GM23338 (cell line): ENCODE measurements at regions not wholly inside any gene's neighbourhood (a gene's known extent, or its start where the extent isn't known, plus 50 kb on each side); places are given as distances from the start of the nearest gene placed in this dataset.

Source experiments
- ATAC-seq: fragments of 200-7000 bp; cut with Tn5 transposase; 3 replicates; pipeline ENCODE4 v1.9.1; 2020
- DNase-seq: peaks from one replicate; pipeline ENCODE4 v3.0.0-alpha.2; 2015; ENCODE audit warnings: low spot score
- H2AFZ ChIP-seq: fragments of 200-600 bp; sonication (generic); 2 replicates; pipeline ENCODE4 v1.8.0; 2016; ENCODE audit warnings: antibody characterized with exemption, mild to moderate bottlenecking, moderate library complexity
- H3F3A ChIP-seq: fragments of 200-600 bp; sonication (generic); replicated peaks from 2 replicates; pipeline ENCODE4 v1.8.0; 2017; ENCODE audit warnings: antibody characterized with exemption, mixed run types, low read depth
- H3K27ac ChIP-seq: fragments of 200-600 bp; sonication (generic); 2 replicates; pipeline ENCODE4 v1.6.1; 2016; ENCODE audit warnings: low read depth
- H3K27me3 ChIP-seq: fragments of 200-600 bp; sonication (generic); 2 replicates; pipeline ENCODE4 v1.8.0; 2016; ENCODE audit warnings: mild to moderate bottlenecking, mixed run types, moderate library complexity; ENCODE audit not compliant: insufficient read depth
- H3K36me3 ChIP-seq: fragments of 200-600 bp; sonication (generic); 2 replicates; pipeline ENCODE4 v1.8.0; 2016; ENCODE audit warnings: mild to moderate bottlenecking; ENCODE audit not compliant: insufficient read depth
- H3K4me1 ChIP-seq: fragments of 200-600 bp; sonication (generic); 2 replicates; pipeline ENCODE4 v1.8.0; 2016; ENCODE audit warnings: mild to moderate bottlenecking, moderate library complexity; ENCODE audit not compliant: insufficient read depth
- H3K4me2 ChIP-seq: fragments of 200-600 bp; sonication (generic); 2 replicates; pipeline ENCODE4 v1.7.1; 2017; ENCODE audit warnings: mixed run types
- H3K4me3 ChIP-seq: fragments of 200-600 bp; sonication (generic); 2 replicates; pipeline ENCODE4 v1.6.1; 2016; ENCODE audit warnings: mixed run types
- H3K79me2 ChIP-seq: fragments of 200-600 bp; sonication (generic); replicated peaks from 2 replicates; pipeline ENCODE4 v1.8.0; 2017; ENCODE audit warnings: mild to moderate bottlenecking; ENCODE audit not compliant: insufficient read depth
- H3K9me2 ChIP-seq: fragments of 200-600 bp; sonication (generic); 2 replicates; pipeline ENCODE4 v1.8.0; 2017; ENCODE audit not compliant: insufficient read depth
- H4K20me1 ChIP-seq: fragments of 200-600 bp; sonication (generic); replicated peaks from 2 replicates; pipeline ENCODE4 v1.8.0; 2017; ENCODE audit warnings: mild to moderate bottlenecking; ENCODE audit not compliant: insufficient read depth
- H3K27ac Mint-ChIP-seq: 2 replicates; pipeline ENCODE4 v1.8.0; 2020; ENCODE audit warnings: inconsistent platforms, mild to moderate bottlenecking, moderate library complexity, mixed read lengths
- H3K27me3 Mint-ChIP-seq: 3 replicates; pipeline ENCODE4 v1.8.0; 2022; ENCODE audit warnings: low read depth, mild to moderate bottlenecking, moderate library complexity, mixed read lengths, inconsistent platforms; ENCODE audit not compliant: insufficient read depth, poor library complexity
- H3K36me3 Mint-ChIP-seq: 3 replicates; pipeline ENCODE4 v1.8.0; 2021; ENCODE audit warnings: low read depth, mild to moderate bottlenecking, inconsistent platforms, moderate library complexity, mixed read lengths
- H3K4me1 Mint-ChIP-seq: 3 replicates; pipeline ENCODE4 v1.8.0; 2020; ENCODE audit warnings: mild to moderate bottlenecking, inconsistent platforms, mixed read lengths
- H3K4me3 Mint-ChIP-seq: 3 replicates; pipeline ENCODE4 v1.8.0; 2021; ENCODE audit warnings: moderate library complexity, mild to moderate bottlenecking, inconsistent platforms, mixed read lengths
- H3K9me3 Mint-ChIP-seq: 3 replicates; pipeline ENCODE4 v1.8.0; 2020; ENCODE audit warnings: moderate library complexity, mild to moderate bottlenecking, inconsistent platforms, mixed read lengths
- CREB1 ChIP-seq: fragments of 250-450 bp; sonication (Bioruptor Pico); IDR thresholded peaks from 2 replicates; pipeline ENCODE4 v1.5.0; 2020; ENCODE audit warnings: low read depth, mild to moderate bottlenecking, moderate library complexity
- EZH2phosphoT487 ChIP-seq: fragments of 200-600 bp; sonication (generic); IDR thresholded peaks from one replicate; pipeline ENCODE4 v1.8.1; 2018; ENCODE audit warnings: antibody characterized with exemption; ENCODE audit not compliant: unreplicated experiment
- NANOG ChIP-seq: IDR thresholded peaks from 2 replicates; pipeline ENCODE4 v1.6.1; 2016; ENCODE audit warnings: antibody characterized with exemption, borderline replicate concordance
- STAT1 ChIP-seq: IDR thresholded peaks from one replicate; pipeline ENCODE4 v1.6.1; 2016; ENCODE audit warnings: antibody characterized with exemption; ENCODE audit not compliant: unreplicated experiment
- ZNF114 ChIP-seq: fragments of 250-450 bp; sonication (Bioruptor Pico); IDR thresholded peaks from 2 replicates; pipeline ENCODE4 v1.5.0; 2020; ENCODE audit warnings: mild to moderate bottlenecking, moderate library complexity
- ZNF331 ChIP-seq: fragments of 250-450 bp; sonication (Bioruptor Pico); IDR thresholded peaks from 2 replicates; pipeline ENCODE4 v1.5.0; 2020; ENCODE audit warnings: low read depth, mild to moderate bottlenecking, moderate library complexity
- TF ChIP-seq, protein P1 (sequence below): IDR thresholded peaks from 2 replicates; pipeline ENCODE4 v1.6.1; 2016; ENCODE audit warnings: antibody characterized with exemption
- TF ChIP-seq, protein P2 (sequence below): IDR thresholded peaks from one replicate; pipeline ENCODE4 v1.6.1; 2018; ENCODE audit warnings: antibody characterized with exemption; ENCODE audit not compliant: unreplicated experiment

DNA sequence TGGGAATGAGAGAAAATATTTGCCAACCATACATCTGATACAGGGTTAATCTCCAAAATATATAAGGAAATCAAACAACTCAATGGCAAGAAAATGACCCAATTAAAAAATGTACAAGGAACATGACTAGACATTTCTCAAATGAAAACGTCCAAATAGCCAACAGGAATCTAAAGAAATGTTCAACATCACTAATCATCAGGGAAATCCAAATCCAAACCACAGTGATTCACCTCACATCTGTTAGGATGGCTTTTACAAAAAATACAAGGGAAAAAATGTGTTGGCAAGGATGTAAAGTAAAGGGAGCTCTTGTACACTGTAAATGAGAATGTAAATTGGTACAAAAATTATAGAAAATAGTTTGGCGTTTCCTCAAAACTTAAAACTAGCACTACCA, 54.7 kb upstream of the ZRANB2 start:
- no peak overlapping the region for H3K4me2 ChIP-seq
- Mint-ChIP-seq H3K27ac (no peak overlapping the region), H3K36me3 (peaks cover 28% of the 10 kb centered on the region), H3K4me1 (no peaks in the 10 kb centered on the region), H3K4me3 (no peak overlapping the region), H3K27me3 (peaks cover 2% of the 10 kb centered on the region), H3K9me3 (peaks cover 49% of the 10 kb centered on the region)
- no peak overlapping the region for H3K27ac ChIP-seq
- no peak for ATAC-seq
- TF ChIP-seq, protein P1, sequence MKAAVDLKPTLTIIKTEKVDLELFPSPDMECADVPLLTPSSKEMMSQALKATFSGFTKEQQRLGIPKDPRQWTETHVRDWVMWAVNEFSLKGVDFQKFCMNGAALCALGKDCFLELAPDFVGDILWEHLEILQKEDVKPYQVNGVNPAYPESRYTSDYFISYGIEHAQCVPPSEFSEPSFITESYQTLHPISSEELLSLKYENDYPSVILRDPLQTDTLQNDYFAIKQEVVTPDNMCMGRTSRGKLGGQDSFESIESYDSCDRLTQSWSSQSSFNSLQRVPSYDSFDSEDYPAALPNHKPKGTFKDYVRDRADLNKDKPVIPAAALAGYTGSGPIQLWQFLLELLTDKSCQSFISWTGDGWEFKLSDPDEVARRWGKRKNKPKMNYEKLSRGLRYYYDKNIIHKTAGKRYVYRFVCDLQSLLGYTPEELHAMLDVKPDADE = no peak
- no peak for TF ChIP-seq ZNF114
- TF ChIP-seq ZNF331 = no peak
- TF ChIP-seq, protein P2, sequence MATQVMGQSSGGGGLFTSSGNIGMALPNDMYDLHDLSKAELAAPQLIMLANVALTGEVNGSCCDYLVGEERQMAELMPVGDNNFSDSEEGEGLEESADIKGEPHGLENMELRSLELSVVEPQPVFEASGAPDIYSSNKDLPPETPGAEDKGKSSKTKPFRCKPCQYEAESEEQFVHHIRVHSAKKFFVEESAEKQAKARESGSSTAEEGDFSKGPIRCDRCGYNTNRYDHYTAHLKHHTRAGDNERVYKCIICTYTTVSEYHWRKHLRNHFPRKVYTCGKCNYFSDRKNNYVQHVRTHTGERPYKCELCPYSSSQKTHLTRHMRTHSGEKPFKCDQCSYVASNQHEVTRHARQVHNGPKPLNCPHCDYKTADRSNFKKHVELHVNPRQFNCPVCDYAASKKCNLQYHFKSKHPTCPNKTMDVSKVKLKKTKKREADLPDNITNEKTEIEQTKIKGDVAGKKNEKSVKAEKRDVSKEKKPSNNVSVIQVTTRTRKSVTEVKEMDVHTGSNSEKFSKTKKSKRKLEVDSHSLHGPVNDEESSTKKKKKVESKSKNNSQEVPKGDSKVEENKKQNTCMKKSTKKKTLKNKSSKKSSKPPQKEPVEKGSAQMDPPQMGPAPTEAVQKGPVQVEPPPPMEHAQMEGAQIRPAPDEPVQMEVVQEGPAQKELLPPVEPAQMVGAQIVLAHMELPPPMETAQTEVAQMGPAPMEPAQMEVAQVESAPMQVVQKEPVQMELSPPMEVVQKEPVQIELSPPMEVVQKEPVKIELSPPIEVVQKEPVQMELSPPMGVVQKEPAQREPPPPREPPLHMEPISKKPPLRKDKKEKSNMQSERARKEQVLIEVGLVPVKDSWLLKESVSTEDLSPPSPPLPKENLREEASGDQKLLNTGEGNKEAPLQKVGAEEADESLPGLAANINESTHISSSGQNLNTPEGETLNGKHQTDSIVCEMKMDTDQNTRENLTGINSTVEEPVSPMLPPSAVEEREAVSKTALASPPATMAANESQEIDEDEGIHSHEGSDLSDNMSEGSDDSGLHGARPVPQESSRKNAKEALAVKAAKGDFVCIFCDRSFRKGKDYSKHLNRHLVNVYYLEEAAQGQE = no peak
- TF ChIP-seq NANOG = no peak
- no peak for TF ChIP-seq CREB1 (CRISPR knock-in tag)
- TF ChIP-seq STAT1 = no peak
- no peak for TF ChIP-seq EZH2phosphoT487
- peaks cover 9% of the 10 kb centered on the region; the same call in 1 of the 2 replicates for H3K36me3 ChIP-seq
- no peaks in the 10 kb centered on the region for H3K9me2 ChIP-seq
- no peak for DNase-seq
- H3K4me3 ChIP-seq = no peak overlapping the region
- H2AFZ ChIP-seq = no peak overlapping the region
- no peaks in the 10 kb centered on the region for H3K27me3 ChIP-seq
- H3K4me1 ChIP-seq = no peaks in the 10 kb centered on the region
- no peaks in the 10 kb centered on the region for H3F3A ChIP-seq
- no peaks in the 10 kb centered on the region for H3K79me2 ChIP-seq
- H4K20me1 ChIP-seq = no peaks in the 10 kb centered on the region
